HG02642 (cell line): ENCODE measurements at regions not wholly inside any gene's neighbourhood (a gene's known extent, or its start where the extent isn't known, plus 50 kb on each side); places are given as distances from the start of the nearest gene placed in this dataset.

Experiments used
- ATAC-seq: cut with Tn5 transposase; IDR thresholded peaks from one replicate; pipeline ENCODE4 v1.9.1; 2021; ENCODE audit warnings: mild to moderate bottlenecking; ENCODE audit not compliant: unreplicated experiment, poor library complexity

DNA sequence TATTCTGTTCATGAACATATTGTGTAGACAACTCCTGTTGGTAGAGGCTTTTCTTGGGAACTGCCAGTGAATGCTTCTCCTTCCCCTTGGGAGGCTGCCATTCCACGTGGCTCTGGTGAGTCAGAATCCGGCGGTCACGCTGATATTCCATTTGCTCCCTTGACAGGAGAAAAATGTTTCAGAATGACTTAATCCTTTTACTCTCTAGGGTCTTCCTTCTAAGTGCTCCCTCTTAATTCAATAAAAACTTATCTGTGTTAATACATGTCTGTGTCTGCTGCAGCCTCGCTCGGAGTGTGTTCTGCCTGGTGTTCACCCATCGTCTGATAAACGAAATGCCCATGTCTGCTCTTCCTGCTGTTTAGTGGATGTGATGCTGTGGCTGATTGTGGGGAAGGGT, 278.6 kb downstream of the ARHGAP12 start:
- ATAC-seq, result no peak

DNA sequence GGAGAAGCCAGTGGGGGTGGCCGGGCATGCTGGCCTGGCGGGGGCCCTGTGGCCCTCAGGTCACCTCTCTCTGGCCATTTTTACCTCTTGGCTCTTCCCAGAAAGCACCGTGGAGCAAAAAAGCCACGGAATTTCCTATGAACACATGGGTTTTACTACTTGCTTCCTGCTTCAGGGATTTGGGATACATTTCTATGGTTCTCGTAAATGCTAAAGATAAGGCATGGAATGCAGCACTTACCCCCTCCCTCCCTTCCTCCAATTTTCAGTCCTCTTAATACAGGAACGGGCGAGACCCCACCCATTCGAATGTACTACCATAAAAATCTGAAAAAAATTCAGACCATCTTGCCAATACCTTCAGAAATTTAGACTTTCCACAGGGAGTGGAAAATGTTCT, 279.7 kb downstream of the ARHGAP12 start:
- no peak for ATAC-seq

DNA sequence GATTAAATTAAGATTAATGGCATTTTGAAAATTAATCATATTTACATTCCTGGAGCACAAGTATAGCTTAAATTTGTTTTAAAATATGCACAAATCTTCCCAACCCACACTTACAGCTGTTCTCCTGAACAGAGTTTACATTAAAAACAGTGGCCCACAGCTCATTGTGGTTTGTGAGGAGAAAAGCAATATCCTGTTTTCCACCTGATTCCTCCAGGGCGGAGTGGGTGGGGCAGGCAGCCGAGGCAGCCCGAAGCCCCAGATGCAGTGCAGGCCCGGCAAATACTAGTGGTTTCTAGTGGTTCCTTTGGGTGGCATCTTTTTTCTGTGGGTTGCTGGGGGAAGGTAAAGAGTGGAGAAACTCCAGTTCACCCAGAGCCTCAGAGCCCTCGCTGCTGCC, 280.8 kb downstream of the ARHGAP12 start:
- ATAC-seq, result no peak

DNA sequence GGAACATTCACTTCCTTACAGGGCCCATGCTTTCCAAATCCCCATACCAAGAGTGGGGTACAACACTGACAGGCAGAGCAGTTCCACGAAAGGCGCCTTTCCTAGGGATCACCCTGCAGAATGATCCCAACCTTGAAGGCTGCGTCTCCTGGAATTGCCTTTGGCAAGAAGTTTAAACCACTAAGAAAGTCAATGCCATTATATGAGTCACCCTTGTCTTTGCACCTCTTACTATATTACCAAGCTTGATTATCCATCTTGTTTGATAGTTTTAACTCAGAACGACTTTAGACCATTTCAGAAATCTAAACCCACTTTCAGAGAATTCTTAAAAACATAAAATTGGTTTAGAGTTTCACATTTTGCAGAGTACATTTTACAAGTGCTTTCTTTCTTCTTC, 282.1 kb downstream of the ARHGAP12 start:
- no peak for ATAC-seq

DNA sequence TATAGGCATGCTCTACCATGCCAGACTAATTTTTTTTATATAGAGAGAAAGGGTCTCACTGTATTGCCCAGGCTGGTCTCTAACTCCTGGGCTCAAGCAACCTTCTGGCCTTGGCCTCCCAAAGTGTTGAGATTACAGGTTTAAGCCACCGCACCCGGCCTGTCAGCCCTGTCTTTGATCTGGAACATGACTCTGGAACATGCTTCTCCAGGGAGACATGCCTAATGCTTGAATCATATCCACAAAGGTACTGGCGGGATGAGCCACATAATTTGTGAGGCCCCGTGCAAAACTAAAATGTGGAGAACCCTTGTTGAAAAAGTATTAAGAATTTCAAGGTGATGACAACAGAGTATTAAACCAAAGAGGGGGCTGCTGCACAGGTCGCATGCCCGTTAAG, 282.8 kb downstream of the ARHGAP12 start:
- ATAC-seq, result no peak

DNA sequence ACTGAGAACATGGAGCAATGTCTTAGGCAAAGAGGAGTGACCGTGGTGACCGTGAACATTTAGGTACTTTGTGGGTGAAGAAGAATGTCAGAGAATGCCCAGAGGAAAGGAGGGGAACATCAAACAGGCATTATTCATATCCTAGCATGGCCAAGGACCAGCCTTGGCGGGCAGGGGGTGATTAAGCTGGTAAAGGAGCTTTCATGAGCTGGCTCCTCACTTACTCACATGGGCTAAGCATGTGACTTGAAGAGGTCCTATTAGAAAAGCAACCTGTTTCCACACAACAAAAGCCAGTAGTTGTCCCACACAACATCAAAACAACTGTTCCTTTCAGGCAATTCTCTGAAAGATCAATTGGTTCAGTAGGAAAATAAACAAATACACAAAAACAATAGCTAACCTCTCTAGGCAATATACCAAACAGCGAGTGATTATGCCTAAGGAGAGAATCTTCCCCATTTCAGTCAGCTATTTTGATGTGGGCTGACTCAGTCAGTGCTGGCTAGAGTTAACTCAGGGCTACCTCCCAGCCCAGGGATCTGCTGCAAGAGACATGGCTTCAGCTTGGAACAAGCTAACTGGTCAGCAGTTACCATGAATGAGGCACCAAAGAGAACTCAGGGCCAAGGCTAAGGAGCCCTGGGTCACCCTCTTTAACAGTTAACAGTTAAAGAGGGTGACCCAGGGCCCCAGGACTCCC, 283.5 kb downstream of the ARHGAP12 start:
- no peak for ATAC-seq

DNA sequence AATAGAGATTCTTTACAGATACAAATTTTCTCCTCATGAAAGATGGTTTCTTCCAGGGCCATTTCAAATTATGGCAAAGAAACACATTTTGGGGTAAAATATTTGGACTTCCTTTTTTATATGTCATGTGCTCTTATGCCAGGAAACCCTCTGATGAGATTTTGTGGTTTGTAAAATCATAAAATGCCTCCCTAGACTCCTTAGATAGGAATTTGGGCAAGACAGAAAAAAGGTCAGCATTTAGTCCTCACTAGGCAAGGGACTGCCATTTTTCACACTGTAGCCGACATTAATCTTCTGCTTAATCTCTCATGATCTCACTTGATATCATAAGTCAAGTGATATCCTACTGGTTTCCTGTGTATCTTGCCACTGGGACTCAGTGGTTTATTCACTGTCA, 286.4 kb downstream of the ARHGAP12 start:
- no peak for ATAC-seq

DNA sequence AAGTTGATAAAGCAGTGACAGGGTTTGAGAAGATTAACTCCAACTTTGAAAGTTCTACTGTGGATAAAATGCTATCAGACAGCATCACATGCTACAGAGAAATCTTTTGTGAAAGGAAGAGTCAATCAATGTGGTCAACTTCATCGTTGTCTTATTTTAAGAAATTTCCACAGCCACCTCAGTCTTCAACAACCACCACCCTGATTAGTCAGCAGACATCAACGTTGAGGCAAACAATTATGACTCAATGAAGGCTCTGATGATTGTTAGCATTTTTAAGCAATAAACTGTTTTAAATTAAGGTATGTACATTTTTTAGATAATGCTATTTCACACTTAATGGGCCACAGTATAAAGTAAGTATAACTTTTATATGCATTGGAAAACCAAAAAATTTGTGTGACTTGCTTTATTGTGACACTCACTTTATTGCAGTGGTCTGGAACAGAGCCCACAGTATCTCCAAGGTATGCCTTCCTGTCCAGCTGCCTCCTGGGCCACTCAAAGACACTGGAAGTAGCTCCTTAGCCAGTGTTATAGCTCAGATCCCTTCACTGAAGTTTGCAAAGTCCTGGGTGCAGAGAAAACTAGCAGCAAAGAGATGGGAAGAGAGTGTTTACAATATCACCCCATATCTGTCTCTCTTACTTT, 293.1 kb downstream of the ARHGAP12 start:
- ATAC-seq, result no peak

DNA sequence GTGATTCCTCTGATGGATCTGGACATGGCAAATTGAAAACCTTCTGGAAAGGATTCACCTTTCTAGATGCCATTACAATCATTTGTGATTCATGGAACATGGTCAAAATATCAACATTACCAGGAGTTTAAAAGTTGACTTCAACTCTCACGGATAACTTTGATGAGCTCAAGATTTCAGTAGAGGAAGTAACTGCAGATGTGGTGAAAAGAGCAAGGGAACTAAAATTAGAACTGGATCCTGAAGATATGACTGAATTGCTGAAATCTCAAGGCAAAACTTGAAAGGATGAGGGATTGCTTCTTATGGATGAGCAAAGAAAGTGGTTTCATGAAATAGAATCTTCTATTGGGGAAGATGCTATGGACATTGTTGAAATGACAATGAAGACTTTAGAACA, 293.6 kb downstream of the ARHGAP12 start:
- ATAC-seq, result no peak

DNA sequence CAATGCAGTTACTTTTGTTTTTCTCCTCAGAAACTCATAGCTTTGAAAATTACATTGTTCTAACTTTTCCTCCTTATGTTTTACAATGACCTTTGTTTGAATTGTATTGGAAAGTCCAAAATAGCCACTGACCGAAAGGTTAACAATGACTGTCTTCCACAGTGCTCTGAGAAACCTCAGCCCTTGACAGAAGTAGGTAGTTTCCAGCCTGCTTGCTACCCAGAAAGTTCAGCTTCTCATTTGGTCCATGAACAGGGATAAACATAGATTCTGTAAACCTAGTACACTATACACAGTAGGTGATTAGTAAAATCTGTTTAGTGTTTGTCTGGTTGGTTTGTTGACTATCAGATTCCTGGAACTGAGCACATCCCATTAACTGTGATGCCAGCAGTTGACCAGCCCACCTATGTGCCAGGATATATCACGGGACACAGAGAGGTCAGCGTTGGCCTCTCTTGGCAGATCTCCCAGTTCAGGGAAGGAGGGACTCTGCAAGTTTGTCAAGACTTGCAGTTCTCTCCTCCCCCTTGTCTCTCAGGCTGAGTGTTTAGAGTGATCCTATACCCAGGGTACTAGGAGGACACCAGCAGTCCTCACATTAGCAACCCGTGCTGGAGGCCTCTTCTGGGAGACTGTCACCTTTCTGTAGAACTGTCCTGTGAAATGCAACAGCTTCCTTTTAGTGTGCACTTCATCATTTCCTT, 297.6 kb downstream of the ARHGAP12 start:
- no peak for ATAC-seq

DNA sequence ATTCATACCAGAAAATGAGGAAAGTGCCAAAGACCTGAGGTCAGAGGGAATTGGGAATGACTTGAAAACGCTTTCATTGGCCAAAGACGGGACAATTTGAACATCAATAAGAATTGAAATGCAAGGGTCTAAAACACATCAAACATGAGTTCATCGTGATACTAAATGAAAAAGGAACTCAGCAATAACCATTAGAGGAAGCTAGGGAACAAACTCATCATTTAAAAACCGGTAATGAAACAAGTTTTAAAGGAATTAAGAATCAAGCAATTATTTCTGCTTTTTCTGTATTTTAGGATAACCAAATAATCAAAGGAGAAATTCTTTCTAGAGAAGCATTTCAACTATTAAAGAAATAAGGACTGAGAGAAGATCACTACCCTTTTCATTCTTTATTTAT, 303.1 kb downstream of the ARHGAP12 start:
- ATAC-seq, result no peak

DNA sequence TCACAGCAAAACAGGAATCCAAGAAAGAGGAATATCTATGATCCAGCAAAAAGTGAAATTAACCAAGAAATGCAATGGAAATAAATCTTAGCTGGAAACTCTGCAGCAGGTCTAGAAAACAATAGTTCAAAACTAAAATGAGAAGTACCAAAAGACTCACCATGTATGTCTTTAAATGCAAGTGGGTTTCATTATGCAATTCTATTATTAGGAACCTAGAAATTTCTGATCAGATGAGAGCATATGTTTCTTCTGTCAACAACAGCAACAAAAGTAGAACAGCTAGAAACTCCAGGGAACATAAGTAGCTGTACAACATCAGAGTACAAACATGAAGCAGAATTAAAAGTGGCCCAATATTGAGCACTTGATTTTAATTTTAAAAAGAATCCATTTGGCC, 304.0 kb downstream of the ARHGAP12 start:
- no peak for ATAC-seq

DNA sequence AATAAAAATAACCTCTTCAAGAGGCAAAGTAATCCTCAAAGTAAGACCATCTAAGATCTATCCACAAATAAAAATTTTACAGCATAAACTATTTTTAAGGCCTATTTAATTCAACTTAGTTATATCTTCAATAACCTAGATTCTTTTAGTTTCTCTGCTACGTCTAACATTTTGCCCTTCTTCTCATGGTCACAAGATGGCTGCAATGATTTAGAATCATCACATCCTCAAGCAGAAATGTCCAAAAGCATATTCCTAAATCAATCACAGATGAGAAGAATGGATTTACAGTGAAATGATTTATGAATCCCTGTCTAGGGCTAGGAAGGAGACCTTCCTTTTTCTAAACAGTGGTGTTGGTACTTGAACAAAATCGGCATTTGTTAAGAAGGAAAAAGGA, 304.7 kb downstream of the ARHGAP12 start:
- ATAC-seq, result no peak

DNA sequence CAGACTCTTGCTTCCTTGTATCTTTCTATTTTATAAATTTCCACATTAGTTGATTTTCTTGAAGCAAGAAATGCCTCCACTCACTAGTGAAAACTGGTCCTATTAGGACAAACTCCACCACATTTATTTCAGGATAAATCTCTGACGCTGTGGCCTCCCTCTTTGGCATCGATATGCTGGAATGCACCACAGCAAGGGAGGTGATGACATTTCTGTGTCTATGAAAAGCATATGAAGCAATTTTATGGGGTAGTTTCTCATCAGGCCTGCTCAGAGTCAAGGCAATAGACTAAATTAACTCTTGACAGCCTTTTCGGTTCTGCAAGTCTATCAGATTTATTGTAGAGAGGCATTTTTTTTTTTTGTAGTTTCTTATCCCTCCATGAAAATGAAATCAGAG, 304.4 kb downstream of the ZEB1 start:
- ATAC-seq, result no peak

DNA sequence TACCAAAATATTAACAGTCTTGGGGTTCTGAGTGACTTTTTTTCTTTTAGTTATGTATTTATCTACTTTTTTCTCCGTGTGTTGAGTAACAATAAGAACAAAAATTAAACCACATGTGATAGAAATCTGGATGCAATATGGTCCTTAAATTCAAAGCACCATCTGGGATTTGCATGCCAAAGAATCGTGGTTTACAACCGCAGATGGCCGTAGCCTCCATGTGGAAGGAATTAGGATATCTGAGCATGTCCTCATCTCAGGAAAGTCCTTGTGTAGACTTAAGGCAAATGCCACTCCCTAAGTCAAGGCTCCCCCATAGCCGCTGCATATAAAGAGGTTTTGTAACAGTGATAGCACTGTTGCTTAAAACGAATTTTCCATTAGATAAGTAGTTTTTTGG, 304.0 kb downstream of the ZEB1 start:
- ATAC-seq, result no peak

DNA sequence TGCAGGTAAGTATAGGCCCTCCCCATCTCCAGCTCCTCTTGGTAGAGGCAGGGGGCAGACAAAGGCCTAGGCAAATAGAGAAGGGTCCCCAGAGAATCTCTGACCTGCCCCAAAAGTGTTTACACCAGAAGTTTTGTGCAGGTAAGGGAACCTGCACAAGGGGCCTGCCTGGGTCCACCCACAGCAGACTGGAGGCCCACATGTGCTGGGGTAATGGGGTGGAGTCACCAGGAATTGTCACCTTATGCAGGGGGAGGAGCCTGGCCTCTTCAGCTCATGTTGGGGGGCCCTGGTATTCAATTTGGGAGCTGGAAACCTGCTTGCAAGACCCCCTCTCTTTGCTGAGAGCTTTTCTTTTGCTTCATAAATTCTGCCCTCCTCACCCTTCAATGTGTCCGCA, 302.7 kb downstream of the ZEB1 start:
- no peak for ATAC-seq

DNA sequence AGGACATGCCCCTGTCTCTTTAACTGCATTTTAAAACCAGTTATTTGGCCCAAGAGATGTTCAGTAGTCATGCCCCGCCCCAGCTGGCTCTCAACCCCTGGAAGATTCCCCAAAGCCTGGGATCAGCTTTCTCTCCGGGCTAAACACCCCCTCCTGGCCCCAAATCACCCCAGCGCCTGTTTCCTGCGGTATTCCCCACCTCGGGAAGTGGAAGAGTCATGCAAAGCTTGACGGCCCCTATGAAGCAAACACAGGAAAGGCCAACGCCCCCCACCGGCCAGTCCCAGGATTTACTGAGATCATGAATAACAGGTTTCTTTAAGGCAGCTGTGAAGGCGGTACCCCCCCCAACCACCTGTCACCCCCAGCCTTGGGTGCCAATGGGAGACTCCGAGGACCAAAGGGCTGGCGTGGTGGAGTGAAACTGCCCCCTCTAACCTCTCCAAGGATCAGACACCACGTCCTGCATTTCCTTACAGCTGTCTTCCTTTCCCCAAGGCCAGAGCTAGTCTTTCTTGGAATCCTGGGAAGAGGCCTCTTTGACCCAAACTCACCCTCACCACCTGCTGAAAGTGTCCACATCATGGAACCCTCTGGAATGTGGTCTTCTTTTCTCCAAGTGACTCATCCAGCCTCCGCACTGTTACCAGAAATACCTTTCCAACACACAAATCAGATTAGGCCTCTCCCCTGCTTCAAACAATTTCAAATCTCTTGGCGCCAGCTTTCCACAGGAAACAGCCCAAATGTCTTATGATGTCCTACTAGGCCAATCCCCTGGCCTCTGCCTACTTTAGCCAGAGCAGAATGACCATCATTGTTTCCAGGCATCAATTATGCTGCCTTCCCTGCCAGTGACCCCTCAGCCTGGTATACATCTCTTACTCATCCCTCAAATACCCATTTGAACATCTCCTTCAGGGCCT, 301.5 kb downstream of the ZEB1 start:
- ATAC-seq, result no peak

DNA sequence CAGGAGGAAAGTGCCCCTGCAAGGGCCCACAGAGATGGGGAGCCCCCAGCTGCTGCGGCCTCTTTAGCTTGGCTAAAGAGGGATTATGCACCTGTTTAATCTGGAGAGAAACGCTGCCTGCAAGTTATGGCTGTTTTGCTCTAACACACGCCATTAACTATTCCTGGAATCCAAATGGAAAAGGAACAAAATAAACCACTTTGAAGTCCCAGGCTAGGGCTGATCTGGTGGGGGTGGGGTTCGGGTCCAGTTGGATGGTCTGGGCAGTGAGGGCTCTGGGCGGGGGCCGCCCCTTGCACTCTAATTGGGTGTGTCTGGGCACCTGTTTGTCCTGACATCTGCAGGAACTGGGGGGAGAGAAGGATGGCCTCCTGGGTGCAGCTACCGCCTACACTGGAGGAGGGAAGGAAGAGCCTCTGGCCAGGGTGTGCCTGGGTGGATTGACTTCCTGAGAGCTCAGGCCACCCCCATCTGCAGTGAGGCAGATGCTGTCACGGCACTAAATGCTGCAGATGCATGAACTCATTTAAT, 300.6 kb downstream of the ZEB1 start:
- no peak for ATAC-seq

DNA sequence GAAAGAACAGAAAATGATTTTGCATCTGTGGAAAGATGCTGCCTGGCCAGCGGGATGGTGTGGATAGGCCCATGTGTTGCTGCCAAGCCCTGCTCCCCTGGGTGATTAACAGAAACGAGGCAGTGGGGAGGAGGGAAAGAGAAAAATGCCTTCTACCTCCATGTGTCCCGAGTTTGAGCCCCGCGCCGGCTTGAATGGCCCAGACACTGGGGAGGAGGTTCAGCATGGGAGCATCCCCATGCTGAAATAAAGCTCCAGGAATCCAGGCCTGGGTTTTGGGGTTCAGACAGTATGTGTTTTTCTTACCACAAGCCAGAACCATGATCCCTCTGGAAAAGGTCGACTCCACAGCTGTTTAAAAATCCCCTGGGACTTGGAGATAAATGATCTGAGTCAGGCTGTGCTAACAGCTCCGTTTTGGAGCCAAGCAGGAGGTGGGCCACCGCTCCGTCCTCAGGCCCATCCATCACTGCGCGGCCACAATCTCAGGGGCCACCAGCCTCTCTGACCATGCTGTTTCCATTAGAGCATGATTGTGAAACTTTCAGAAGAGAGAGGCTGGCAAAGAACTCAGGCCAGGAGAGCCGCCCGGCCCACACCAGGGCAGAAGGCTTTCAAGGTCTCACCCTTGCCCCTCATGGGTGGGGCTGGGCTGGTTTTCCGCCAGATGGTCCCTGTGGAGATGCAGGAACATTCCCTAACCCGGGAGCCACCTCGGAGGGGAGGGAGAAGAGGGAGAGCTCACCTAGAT, 299.7 kb downstream of the ZEB1 start:
- no peak for ATAC-seq

DNA sequence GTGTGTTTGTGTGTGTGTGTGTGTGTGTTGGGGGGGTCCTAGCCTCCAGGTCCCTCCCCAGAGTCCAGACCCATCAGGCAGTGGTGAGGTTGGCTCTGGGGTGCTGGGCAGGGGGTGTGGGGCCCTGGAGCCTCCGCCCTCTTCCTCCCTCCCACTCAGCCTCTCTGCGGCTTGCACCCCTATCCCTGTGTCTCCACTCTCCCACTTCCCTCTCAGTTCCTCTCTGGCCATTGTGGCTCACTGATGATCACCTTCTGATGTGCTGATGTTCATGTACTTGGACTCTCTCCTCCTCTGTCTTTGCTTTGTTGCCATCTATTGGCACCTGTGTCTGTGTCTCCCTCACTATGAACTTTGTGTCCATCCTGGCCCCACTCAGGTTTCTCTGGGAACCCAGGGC, 298.7 kb downstream of the ZEB1 start:
- ATAC-seq, result no peak
